ENCODE measurements at regions not wholly inside any gene's neighbourhood (a gene's known extent, or its start where the extent isn't known, plus 50 kb on each side); places are given as distances from the start of the nearest gene placed in this dataset.

DNA sequence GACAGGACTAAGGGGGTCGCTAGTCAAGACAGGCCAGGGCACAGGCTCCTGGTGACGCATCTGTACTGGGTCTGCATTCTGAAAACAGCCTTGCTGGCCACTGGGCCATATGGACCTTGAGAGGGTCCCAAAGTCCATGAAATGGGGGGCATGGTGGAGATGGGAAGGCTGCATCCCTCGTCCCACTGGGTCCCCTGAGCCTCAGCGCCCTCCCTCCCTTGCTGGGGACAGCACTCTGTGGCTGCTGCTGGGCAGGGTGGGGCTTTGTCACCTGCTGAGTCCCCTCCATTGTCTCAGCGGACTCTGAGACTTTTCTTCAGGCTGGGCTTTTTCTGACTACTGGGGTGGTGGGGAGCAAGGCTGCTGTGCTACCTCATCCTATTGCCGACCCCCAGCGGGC lies 205.2 kb downstream of the RHOU start:
- H3K4ac ChIP-seq (ENCODE audit: low read depth, low read length), result no peak overlapping the region
- no peak overlapping the region for H3K4me3 ChIP-seq (ENCODE audit: low read length)
- H3K27ac ChIP-seq (ENCODE audit: low read depth, low read length), result no peak overlapping the region
- H3K36me3 ChIP-seq (ENCODE audit: control insufficient read depth, insufficient read depth, low read length), result no peaks in the 10 kb centered on the region
- no peak overlapping the region for H2BK15ac ChIP-seq (replicated peaks; ENCODE audit: low read depth)
- no peak overlapping the region for H2BK5ac ChIP-seq (ENCODE audit: low read length)
- no peaks in the 10 kb centered on the region for H3K79me1 ChIP-seq (ENCODE audit: low read length)
- no peak overlapping the region for H2BK120ac ChIP-seq (ENCODE audit: low read depth, low read length)
- H4K5ac ChIP-seq (ENCODE audit: low read length), result no peak overlapping the region
- no peak overlapping the region for H3K23ac ChIP-seq (ENCODE audit: low read length)
- no peaks in the 10 kb centered on the region for H3K4me1 ChIP-seq (ENCODE audit: control insufficient read depth, low read depth, low read length)
- no peaks in the 10 kb centered on the region for H3K79me2 ChIP-seq (ENCODE audit: control insufficient read depth, insufficient read depth, low read length)
- no CpG with 5 or more reads among the region's 7 CpGs for WGBS (ENCODE audit: extremely low coverage, insufficient coverage, low lambda C conversion rate)
- H3K56ac ChIP-seq (ENCODE audit: low read length), result no peak overlapping the region
- no peak overlapping the region for H3K4me2 ChIP-seq (ENCODE audit: low read length)
- no peak for DNase-seq
- H4K8ac ChIP-seq (ENCODE audit: low read depth, low read length), result no peak overlapping the region
- no peak overlapping the region for H2AK5ac ChIP-seq (ENCODE audit: low read length)
- H3K18ac ChIP-seq (ENCODE audit: low read length), result no peak overlapping the region
- H3K27me3 ChIP-seq (ENCODE audit: insufficient read depth, low read length, poor library complexity), result no peaks in the 10 kb centered on the region
- no peak overlapping the region for H3K9ac ChIP-seq (ENCODE audit: low read length)

DNA sequence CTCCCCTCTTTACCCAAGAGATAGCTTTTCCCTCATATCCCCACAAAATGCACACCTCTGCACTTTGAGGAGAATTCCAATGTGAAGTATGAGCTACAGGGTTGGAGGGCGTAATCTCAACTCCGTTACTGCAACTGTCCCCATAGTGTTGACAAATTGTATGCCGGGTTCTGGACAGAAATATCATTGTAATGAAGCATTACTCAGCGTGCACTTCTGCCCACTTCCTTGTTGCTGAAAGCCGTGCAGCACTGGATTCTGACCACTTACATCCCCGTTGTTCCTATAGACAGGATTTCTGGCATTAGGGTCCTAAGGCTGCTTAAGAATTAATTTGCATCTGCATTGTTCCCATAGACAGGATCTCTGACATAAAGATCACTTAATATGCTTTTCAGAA lies 205.6 kb downstream of the RHOU start:
- Histone ChIP-seq H3K27ac (ENCODE audit: low read depth, low read length) (no peak overlapping the region), H3K27me3 (ENCODE audit: insufficient read depth, low read length, poor library complexity) (no peaks in the 10 kb centered on the region), H3K23ac (ENCODE audit: low read length) (no peak overlapping the region), H3K79me2 (ENCODE audit: control insufficient read depth, insufficient read depth, low read length) (no peaks in the 10 kb centered on the region), H2BK15ac (replicated peaks; ENCODE audit: low read depth) (no peak overlapping the region), H3K4me3 (ENCODE audit: low read length) (no peak overlapping the region), H3K4me2 (ENCODE audit: low read length) (no peak overlapping the region), H3K4me1 (ENCODE audit: control insufficient read depth, low read depth, low read length) (no peaks in the 10 kb centered on the region), H4K5ac (ENCODE audit: low read length) (no peak overlapping the region), H3K9ac (ENCODE audit: low read length) (no peak overlapping the region), H3K79me1 (ENCODE audit: low read length) (no peaks in the 10 kb centered on the region), H2BK120ac (ENCODE audit: low read depth, low read length) (no peak overlapping the region), H2AK5ac (ENCODE audit: low read length) (no peak overlapping the region), H3K36me3 (ENCODE audit: control insufficient read depth, insufficient read depth, low read length) (no peaks in the 10 kb centered on the region), H3K56ac (ENCODE audit: low read length) (no peak overlapping the region), H3K18ac (ENCODE audit: low read length) (no peak overlapping the region), H2BK5ac (ENCODE audit: low read length) (no peak overlapping the region), H4K8ac (ENCODE audit: low read depth, low read length) (no peak overlapping the region), H3K4ac (ENCODE audit: low read depth, low read length) (no peak overlapping the region)
- DNase-seq, result no peak
- no CpG with 5 or more reads among the region's 6 CpGs for WGBS (ENCODE audit: extremely low coverage, insufficient coverage, low lambda C conversion rate)

DNA sequence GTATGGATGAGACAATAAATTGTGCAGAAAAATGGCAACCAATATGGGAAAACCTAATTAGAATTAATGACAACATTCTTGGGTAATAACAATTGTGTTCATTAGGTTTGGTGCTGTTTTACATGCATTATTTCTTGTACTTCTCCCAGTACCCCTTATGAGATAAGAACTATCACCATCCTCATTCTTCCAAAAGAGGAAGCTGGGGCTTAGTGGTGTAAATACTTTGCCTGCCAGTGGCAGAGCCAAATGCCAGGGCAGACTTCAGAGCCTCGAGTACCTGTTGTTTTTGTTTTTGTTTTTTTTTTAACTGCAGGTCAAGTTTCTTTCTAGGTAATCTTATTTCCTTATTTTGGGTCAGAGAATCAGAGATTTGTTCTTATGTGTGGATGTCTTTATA lies 206.4 kb downstream of the RHOU start:
- Histone ChIP-seq H2BK5ac (ENCODE audit: low read length) (no peak overlapping the region), H3K4ac (ENCODE audit: low read depth, low read length) (no peak overlapping the region), H3K36me3 (ENCODE audit: control insufficient read depth, insufficient read depth, low read length) (no peaks in the 10 kb centered on the region), H2BK15ac (replicated peaks; ENCODE audit: low read depth) (no peak overlapping the region), H3K27me3 (ENCODE audit: insufficient read depth, low read length, poor library complexity) (no peaks in the 10 kb centered on the region), H3K4me1 (ENCODE audit: control insufficient read depth, low read depth, low read length) (no peaks in the 10 kb centered on the region), H3K56ac (ENCODE audit: low read length) (no peak overlapping the region), H4K5ac (ENCODE audit: low read length) (no peak overlapping the region), H3K9ac (ENCODE audit: low read length) (no peak overlapping the region), H3K79me2 (ENCODE audit: control insufficient read depth, insufficient read depth, low read length) (no peaks in the 10 kb centered on the region), H3K4me2 (ENCODE audit: low read length) (no peak overlapping the region), H2AK5ac (ENCODE audit: low read length) (no peak overlapping the region), H3K4me3 (ENCODE audit: low read length) (no peak overlapping the region), H3K27ac (ENCODE audit: low read depth, low read length) (no peak overlapping the region), H3K23ac (ENCODE audit: low read length) (no peak overlapping the region), H3K18ac (ENCODE audit: low read length) (no peak overlapping the region), H4K8ac (ENCODE audit: low read depth, low read length) (no peak overlapping the region), H2BK120ac (ENCODE audit: low read depth, low read length) (no peak overlapping the region), H3K79me1 (ENCODE audit: low read length) (no peaks in the 10 kb centered on the region)
- no peak for DNase-seq
- no CpG with 5 or more reads among the region's 1 CpG for WGBS (ENCODE audit: extremely low coverage, insufficient coverage, low lambda C conversion rate)

DNA sequence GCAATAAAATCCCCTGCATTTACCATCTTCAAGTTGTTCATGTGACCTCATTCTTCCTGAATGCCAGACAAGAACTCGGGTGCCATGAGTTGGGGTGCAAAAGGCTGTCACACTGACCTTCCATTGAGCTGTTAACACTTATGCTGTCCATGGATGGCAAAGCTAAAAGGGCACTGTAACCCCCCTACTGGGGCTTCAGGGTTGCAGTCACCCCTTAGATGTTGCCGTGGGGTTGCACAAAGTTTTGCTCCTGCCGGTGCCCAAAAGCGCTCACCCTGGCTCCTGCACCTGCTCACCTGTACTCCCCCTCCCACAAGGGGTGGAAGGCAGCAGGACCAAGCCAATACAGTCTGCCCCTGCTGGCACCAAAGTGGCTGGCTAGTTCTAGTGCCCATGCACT lies 208.2 kb downstream of the RHOU start:
- Histone ChIP-seq H2AK5ac (ENCODE audit: low read length) (no peak overlapping the region), H3K4me1 (ENCODE audit: control insufficient read depth, low read depth, low read length) (no peaks in the 10 kb centered on the region), H4K5ac (ENCODE audit: low read length) (no peak overlapping the region), H3K4ac (ENCODE audit: low read depth, low read length) (no peak overlapping the region), H3K18ac (ENCODE audit: low read length) (no peak overlapping the region), H3K27me3 (ENCODE audit: insufficient read depth, low read length, poor library complexity) (no peaks in the 10 kb centered on the region), H3K4me3 (ENCODE audit: low read length) (no peak overlapping the region), H3K79me1 (ENCODE audit: low read length) (no peaks in the 10 kb centered on the region), H3K23ac (ENCODE audit: low read length) (no peak overlapping the region), H3K4me2 (ENCODE audit: low read length) (no peak overlapping the region), H3K56ac (ENCODE audit: low read length) (no peak overlapping the region), H3K36me3 (ENCODE audit: control insufficient read depth, insufficient read depth, low read length) (no peaks in the 10 kb centered on the region), H4K8ac (ENCODE audit: low read depth, low read length) (no peak overlapping the region), H3K79me2 (ENCODE audit: control insufficient read depth, insufficient read depth, low read length) (no peaks in the 10 kb centered on the region), H3K27ac (ENCODE audit: low read depth, low read length) (no peak overlapping the region), H3K9ac (ENCODE audit: low read length) (no peak overlapping the region), H2BK15ac (replicated peaks; ENCODE audit: low read depth) (no peak overlapping the region), H2BK5ac (ENCODE audit: low read length) (no peak overlapping the region), H2BK120ac (ENCODE audit: low read depth, low read length) (no peak overlapping the region)
- no CpG with 5 or more reads among the region's 4 CpGs for WGBS (ENCODE audit: extremely low coverage, insufficient coverage, low lambda C conversion rate)
- DNase-seq, result no peak

DNA sequence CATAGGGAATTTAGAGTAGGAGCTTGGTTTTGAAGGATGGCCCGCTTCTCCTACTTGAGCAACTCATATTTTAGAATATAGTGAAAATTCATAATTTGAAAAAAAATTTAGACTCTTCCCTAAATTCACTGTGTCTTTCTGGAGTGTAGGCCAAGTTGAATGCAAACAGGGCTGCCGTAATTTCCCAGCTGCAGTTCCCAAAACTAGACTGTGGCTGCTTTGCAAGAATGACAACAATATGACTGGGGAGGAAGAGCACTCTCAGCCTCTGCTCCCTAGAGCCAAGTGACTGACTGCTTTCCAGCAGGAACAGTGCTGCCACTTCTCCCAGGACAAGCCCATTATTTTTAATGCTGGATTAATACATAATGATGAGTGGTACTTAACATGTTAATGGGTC lies 209.0 kb downstream of the RHOU start:
- Histone ChIP-seq H2AK5ac (ENCODE audit: low read length) (no peak overlapping the region), H3K4me3 (ENCODE audit: low read length) (no peak overlapping the region), H3K79me2 (ENCODE audit: control insufficient read depth, insufficient read depth, low read length) (no peaks in the 10 kb centered on the region), H2BK15ac (replicated peaks; ENCODE audit: low read depth) (no peak overlapping the region), H3K18ac (ENCODE audit: low read length) (no peak overlapping the region), H3K36me3 (ENCODE audit: control insufficient read depth, insufficient read depth, low read length) (no peaks in the 10 kb centered on the region), H3K27ac (ENCODE audit: low read depth, low read length) (no peak overlapping the region), H3K23ac (ENCODE audit: low read length) (no peak overlapping the region), H3K56ac (ENCODE audit: low read length) (no peak overlapping the region), H4K5ac (ENCODE audit: low read length) (no peak overlapping the region), H3K9ac (ENCODE audit: low read length) (no peak overlapping the region), H3K4ac (ENCODE audit: low read depth, low read length) (no peak overlapping the region), H4K8ac (ENCODE audit: low read depth, low read length) (no peak overlapping the region), H3K27me3 (ENCODE audit: insufficient read depth, low read length, poor library complexity) (no peaks in the 10 kb centered on the region), H3K4me2 (ENCODE audit: low read length) (no peak overlapping the region), H3K79me1 (ENCODE audit: low read length) (no peaks in the 10 kb centered on the region), H3K4me1 (ENCODE audit: control insufficient read depth, low read depth, low read length) (no peaks in the 10 kb centered on the region), H2BK120ac (ENCODE audit: low read depth, low read length) (no peak overlapping the region), H2BK5ac (ENCODE audit: low read length) (no peak overlapping the region)
- WGBS (ENCODE audit: extremely low coverage, insufficient coverage, low lambda C conversion rate), result no CpG with 5 or more reads among the region's 2 CpGs
- DNase-seq, result no peak

DNA sequence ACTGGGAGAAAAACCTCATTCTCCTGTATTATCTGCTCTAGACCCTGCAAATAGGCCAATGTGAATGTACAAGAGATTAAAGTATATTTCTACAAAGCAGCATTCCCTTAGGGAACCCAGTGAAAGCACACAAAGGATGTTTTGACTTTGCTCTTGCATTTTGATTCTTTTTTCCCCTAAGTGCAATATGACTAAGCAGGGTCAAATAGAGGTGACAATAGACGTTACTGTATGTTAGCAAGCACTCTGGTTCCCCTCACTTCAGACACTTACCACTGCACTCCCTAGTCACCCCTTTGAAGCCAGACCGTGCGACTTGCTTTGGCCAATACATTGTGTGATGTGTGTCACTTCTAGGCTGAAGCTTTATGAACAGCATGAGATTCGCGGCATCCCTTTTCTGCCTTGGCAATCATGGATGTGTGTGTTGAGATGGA lies 209.7 kb downstream of the RHOU start:
- Histone ChIP-seq H2BK120ac (ENCODE audit: low read depth, low read length) (no peak overlapping the region), H3K56ac (ENCODE audit: low read length) (no peak overlapping the region), H3K9ac (ENCODE audit: low read length) (no peak overlapping the region), H3K36me3 (ENCODE audit: control insufficient read depth, insufficient read depth, low read length) (no peaks in the 10 kb centered on the region), H4K5ac (ENCODE audit: low read length) (no peak overlapping the region), H3K4me1 (ENCODE audit: control insufficient read depth, low read depth, low read length) (no peaks in the 10 kb centered on the region), H3K18ac (ENCODE audit: low read length) (no peak overlapping the region), H3K4ac (ENCODE audit: low read depth, low read length) (no peak overlapping the region), H3K79me1 (ENCODE audit: low read length) (no peaks in the 10 kb centered on the region), H2BK5ac (ENCODE audit: low read length) (no peak overlapping the region), H4K8ac (ENCODE audit: low read depth, low read length) (no peak overlapping the region), H3K27ac (ENCODE audit: low read depth, low read length) (no peak overlapping the region), H2BK15ac (replicated peaks; ENCODE audit: low read depth) (no peak overlapping the region), H3K27me3 (ENCODE audit: insufficient read depth, low read length, poor library complexity) (no peaks in the 10 kb centered on the region), H3K23ac (ENCODE audit: low read length) (no peak overlapping the region), H2AK5ac (ENCODE audit: low read length) (no peak overlapping the region), H3K79me2 (ENCODE audit: control insufficient read depth, insufficient read depth, low read length) (no peaks in the 10 kb centered on the region), H3K4me3 (ENCODE audit: low read length) (no peak overlapping the region), H3K4me2 (ENCODE audit: low read length) (no peak overlapping the region)
- no peak for DNase-seq
- WGBS (ENCODE audit: extremely low coverage, insufficient coverage, low lambda C conversion rate), result no CpG with 5 or more reads among the region's 5 CpGs

Measured in mesendoderm (in vitro differentiated cells).